GM23248 (cell line): ENCODE measurements at regions not wholly inside any gene's neighbourhood (a gene's known extent, or its start where the extent isn't known, plus 50 kb on each side); places are given as distances from the start of the nearest gene placed in this dataset.

Experiments
- DNase-seq: peaks from one replicate; pipeline ENCODE4 v3.0.0-alpha.2; 2015
- H2AFZ ChIP-seq: fragments of 200-600 bp; sonication (generic); 2 replicates; pipeline ENCODE4 v1.6.1; 2016; ENCODE audit warnings: antibody characterized with exemption
- H3F3A ChIP-seq: fragments of 200-600 bp; sonication (generic); 2 replicates; pipeline ENCODE4 v1.6.1; 2016; ENCODE audit warnings: mild to moderate bottlenecking, antibody characterized with exemption, mixed run types; ENCODE audit not compliant: insufficient read depth
- H3K27ac ChIP-seq: fragments of 200-600 bp; sonication (generic); 2 replicates; pipeline ENCODE4 v1.5.1; 2016; ENCODE audit warnings: mild to moderate bottlenecking
- H3K27me3 ChIP-seq: fragments of 200-600 bp; sonication (generic); replicated peaks from 2 replicates; pipeline ENCODE4 v1.6.1; 2016; ENCODE audit warnings: mild to moderate bottlenecking; ENCODE audit not compliant: insufficient read depth
- H3K36me3 ChIP-seq: fragments of 200-600 bp; sonication (generic); 2 replicates; pipeline ENCODE4 v1.6.1; 2016; ENCODE audit warnings: low read depth, mild to moderate bottlenecking
- H3K4me1 ChIP-seq: fragments of 200-600 bp; sonication (generic); 2 replicates; pipeline ENCODE4 v1.6.1; 2016; ENCODE audit warnings: mild to moderate bottlenecking; ENCODE audit not compliant: insufficient read depth
- H3K4me2 ChIP-seq: fragments of 200-600 bp; sonication (generic); one replicate; pipeline ENCODE4 v1.6.1; 2016; ENCODE audit warnings: mild to moderate bottlenecking; ENCODE audit not compliant: unreplicated experiment
- H3K4me3 ChIP-seq: fragments of 200-600 bp; sonication (generic); 2 replicates; pipeline ENCODE4 v1.5.1; 2016; ENCODE audit warnings: mild to moderate bottlenecking
- H3K79me2 ChIP-seq: fragments of 200-600 bp; sonication (generic); 2 replicates; pipeline ENCODE4 v1.6.1; 2016; ENCODE audit warnings: mild to moderate bottlenecking; ENCODE audit not compliant: insufficient read depth
- H3K9ac ChIP-seq: fragments of 200-600 bp; sonication (generic); 2 replicates; pipeline ENCODE4 v1.6.1; 2016; ENCODE audit warnings: mild to moderate bottlenecking
- H3K9me2 ChIP-seq: fragments of 200-600 bp; sonication (generic); 2 replicates; pipeline ENCODE4 v1.6.1; 2016; ENCODE audit warnings: mixed run types, mild to moderate bottlenecking, moderate library complexity; ENCODE audit not compliant: insufficient read depth
- H3K9me3 ChIP-seq: fragments of 200-600 bp; sonication (generic); one replicate; pipeline ENCODE4 v1.6.1; 2017; ENCODE audit warnings: low read depth
- H4K20me1 ChIP-seq: fragments of 200-600 bp; sonication (generic); 2 replicates; pipeline ENCODE4 v1.6.0; 2016; ENCODE audit not compliant: insufficient read depth
- EZH2 ChIP-seq: fragments of 200-600 bp; sonication (generic); IDR thresholded peaks from 2 replicates; pipeline ENCODE4 v1.6.1; 2018; ENCODE audit warnings: antibody characterized with exemption, mild to moderate bottlenecking; ENCODE audit not compliant: insufficient read depth, poor library complexity, severe bottlenecking
- EZH2phosphoT487 ChIP-seq: fragments of 200-600 bp; sonication (generic); IDR thresholded peaks from 2 replicates; pipeline ENCODE4 v1.6.1; 2018; ENCODE audit warnings: antibody characterized with exemption, moderate library complexity, mild to moderate bottlenecking, low read depth; ENCODE audit not compliant: insufficient read depth
- WGBS, 2 experiments: methylation state at CpG; one replicate each; pipeline ENCODE4 v1.1.6; 2015 to 2017; ENCODE audit warnings: low lambda C conversion rate in 2 of 2, low coverage in 1 of 2; ENCODE audit errors: missing lambda C conversion rate in 2 of 2; 5-methylcytosine and 5-hydroxymethylcytosine counted together
- in situ Hi-C: fragments of 300-500 bp; cut with MboI; formaldehyde crosslinking; loops from 2 replicates; pipeline ENCODE4 v1.15.0; 2020

DNA sequence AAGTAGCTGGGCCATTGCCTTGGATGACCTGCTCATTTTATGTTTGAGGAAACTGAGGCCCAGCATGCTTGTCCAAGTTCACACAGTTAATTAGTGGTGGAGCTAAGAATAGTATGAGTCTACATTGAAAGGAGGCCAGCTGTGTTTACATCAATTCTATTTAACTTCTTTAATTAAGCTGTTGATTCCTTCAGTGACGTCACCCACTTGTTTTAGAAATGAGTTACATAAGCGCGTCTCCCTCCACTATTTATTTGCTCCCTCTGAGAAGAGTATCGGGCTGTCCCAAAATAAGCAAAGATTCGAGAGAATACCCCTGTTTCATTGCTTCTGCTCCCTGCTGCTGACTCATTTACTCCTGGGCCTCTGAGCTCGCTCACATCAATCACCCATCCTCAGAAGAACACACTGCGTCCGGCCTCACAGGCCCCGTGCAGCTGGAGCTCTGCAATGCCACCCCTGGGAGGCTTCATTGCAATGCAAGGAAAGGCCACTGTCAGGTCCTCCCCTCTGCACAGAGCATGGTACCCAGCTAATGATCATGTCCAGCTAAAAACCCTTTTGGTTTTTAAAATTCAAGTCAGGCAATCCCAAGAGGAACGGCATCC lies 74.8 kb upstream of the BMP2 start:
- no peaks in the 10 kb centered on the region for H3K4me1 ChIP-seq
- no peaks in the 10 kb centered on the region for H3K9me3 ChIP-seq
- WGBS, 2 experiments = 41 to 44% methylated on average over 10 of the region's 10 CpGs
- in situ Hi-C loops = no loop called here
- H3K36me3 ChIP-seq = no peaks in the 10 kb centered on the region
- H3K79me2 ChIP-seq = no peaks in the 10 kb centered on the region
- no peak overlapping the region for H3K27ac ChIP-seq
- peaks cover 2% of the 10 kb centered on the region; the same call in 1 of the 2 replicates for H3K27me3 ChIP-seq
- no peaks in the 10 kb centered on the region for H4K20me1 ChIP-seq
- no peaks in the 10 kb centered on the region for H3K9me2 ChIP-seq
- no peak overlapping the region for H3K4me3 ChIP-seq
- no peak overlapping the region for H2AFZ ChIP-seq
- H3F3A ChIP-seq = no peaks in the 10 kb centered on the region
- H3K4me2 ChIP-seq = no peak overlapping the region
- TF ChIP-seq EZH2 (no peak), EZH2phosphoT487 (no peak)
- DNase-seq = no peak
- no peak overlapping the region for H3K9ac ChIP-seq

DNA sequence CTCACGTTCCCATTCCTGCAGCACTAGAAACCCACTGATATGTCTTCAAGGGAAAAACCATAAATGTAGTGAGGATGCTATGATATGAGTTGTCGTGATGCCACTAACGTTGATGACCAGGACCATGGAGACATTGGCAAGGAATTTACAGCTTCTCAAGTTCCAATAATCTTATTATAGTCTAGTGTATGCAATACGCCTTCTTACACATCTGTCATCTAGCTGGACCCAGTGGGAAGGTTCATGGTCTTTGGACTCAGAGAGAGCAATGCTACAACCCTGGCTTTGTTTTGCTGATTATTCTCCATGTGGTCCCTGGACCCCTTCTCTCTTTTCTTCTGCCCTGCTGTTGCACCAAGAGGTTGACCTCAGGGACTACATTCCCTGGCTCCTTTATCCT lies 76.0 kb upstream of the BMP2 start:
- Histone ChIP-seq H4K20me1 (no peaks in the 10 kb centered on the region), H3K36me3 (no peaks in the 10 kb centered on the region), H3F3A (no peaks in the 10 kb centered on the region), H3K4me3 (no peak overlapping the region), H3K9ac (no peak overlapping the region), H2AFZ (no peak overlapping the region), H3K4me1 (no peaks in the 10 kb centered on the region), H3K27ac (no peak overlapping the region), H3K4me2 (no peak overlapping the region), H3K9me3 (no peaks in the 10 kb centered on the region), H3K9me2 (no peaks in the 10 kb centered on the region), H3K27me3 (0 out of 2 replicates have a peak, but pooled peaks cover 4% of the 10 kb centered on the region), H3K79me2 (no peaks in the 10 kb centered on the region)
- in situ Hi-C loops = no loop called here
- TF ChIP-seq EZH2 (no peak), EZH2phosphoT487 (no peak)
- WGBS, 2 experiments = 26 to 30% methylated on average over 4 of the region's 4 CpGs
- DNase-seq = no peak

DNA sequence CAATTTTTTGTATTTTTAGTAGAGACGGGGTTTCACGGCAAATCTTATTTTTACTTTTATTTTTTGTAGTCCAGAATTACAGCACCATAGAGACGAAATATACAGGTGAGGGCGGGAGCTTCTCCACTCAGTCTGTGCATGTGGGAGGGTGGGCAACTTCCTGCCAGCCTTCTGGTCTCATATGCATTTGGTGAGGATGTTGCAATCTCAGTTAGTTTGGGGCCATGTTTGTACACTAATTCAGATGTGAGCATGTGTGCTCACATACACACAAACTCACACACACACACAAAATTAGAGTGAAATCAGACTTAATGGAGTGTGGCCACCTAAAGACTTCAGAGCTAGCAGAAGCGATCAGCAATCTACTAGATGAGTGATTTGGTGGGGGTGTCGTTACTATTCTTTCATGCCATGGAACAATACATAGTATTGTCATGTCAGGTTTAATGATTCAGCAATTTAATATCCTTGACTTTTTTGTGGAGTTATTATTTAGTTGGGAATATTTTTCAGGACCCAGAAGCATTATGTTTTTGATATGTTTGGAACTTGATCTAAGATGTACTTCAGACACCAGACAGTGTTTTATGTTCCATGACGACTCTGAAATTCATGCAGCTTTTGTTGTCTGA lies 78.0 kb upstream of the BMP2 start:
- in situ Hi-C loops = no loop called here
- no peak overlapping the region for H3K9ac ChIP-seq
- no peaks in the 10 kb centered on the region for H3K79me2 ChIP-seq
- no peaks in the 10 kb centered on the region for H4K20me1 ChIP-seq
- H3K9me3 ChIP-seq = no peaks in the 10 kb centered on the region
- no peak for DNase-seq
- H3K4me1 ChIP-seq = no peaks in the 10 kb centered on the region
- TF ChIP-seq EZH2phosphoT487 (no peak), EZH2 (no peak)
- H3K27me3 ChIP-seq = 0 out of 2 replicates have a peak, but pooled peaks cover 4% of the 10 kb centered on the region
- H2AFZ ChIP-seq = no peak overlapping the region
- no peak overlapping the region for H3K4me3 ChIP-seq
- no peaks in the 10 kb centered on the region for H3K36me3 ChIP-seq
- no peak overlapping the region for H3K27ac ChIP-seq
- no peak overlapping the region for H3K4me2 ChIP-seq
- H3K9me2 ChIP-seq = no peaks in the 10 kb centered on the region
- WGBS, 2 experiments = 62 to 65% methylated on average over 7 of the region's 7 CpGs
- peaks cover 9% of the 10 kb centered on the region; the same call in 1 of the 2 replicates for H3F3A ChIP-seq

DNA sequence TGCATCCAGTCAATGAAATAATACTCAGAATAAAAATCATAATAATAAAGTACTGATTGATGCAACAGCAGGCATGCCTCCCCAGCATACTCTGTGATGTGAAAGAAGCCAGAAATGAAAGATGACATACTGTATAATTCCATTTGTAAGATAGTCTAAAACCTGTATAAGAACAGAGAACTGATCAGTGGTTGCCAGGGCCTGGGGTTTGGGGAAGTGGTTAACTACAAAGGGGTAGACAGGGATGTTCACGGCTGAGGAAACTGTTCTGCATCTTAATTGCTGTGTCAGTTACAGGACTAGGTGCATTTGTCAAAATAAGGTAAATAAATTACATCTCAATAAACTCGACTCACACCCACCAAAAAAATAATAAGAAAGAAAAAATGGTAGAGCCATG lies 81.3 kb upstream of the BMP2 start:
- H3K9me2 ChIP-seq = no peaks in the 10 kb centered on the region
- WGBS, 2 experiments = 18 to 40% methylated on average over 2 of the region's 2 CpGs

More for the DNA sequence above, 81.3 kb upstream of the BMP2 start:
- H3K4me2 ChIP-seq = no peak overlapping the region
- no peak overlapping the region for H3K9ac ChIP-seq
- no peaks in the 10 kb centered on the region for H3K9me3 ChIP-seq
- H3K79me2 ChIP-seq = no peaks in the 10 kb centered on the region
- H2AFZ ChIP-seq = no peak overlapping the region
- no peak for TF ChIP-seq EZH2phosphoT487
- TF ChIP-seq EZH2 = no peak
- no peaks in the 10 kb centered on the region for H4K20me1 ChIP-seq
- H3K27ac ChIP-seq = no peak overlapping the region
- H3K36me3 ChIP-seq = no peaks in the 10 kb centered on the region
- H3K4me3 ChIP-seq = no peak overlapping the region
- H3K4me1 ChIP-seq = no peaks in the 10 kb centered on the region
- peaks cover 9% of the 10 kb centered on the region; the same call in 1 of the 2 replicates for H3F3A ChIP-seq
- H3K27me3 ChIP-seq = peaks cover 14% of the 10 kb centered on the region
- in situ Hi-C loops = no loop called here
- no peak for DNase-seq
